GM13976 (cell line): ENCODE measurements at regions not wholly inside any gene's neighbourhood (a gene's known extent, or its start where the extent isn't known, plus 50 kb on each side); places are given as distances from the start of the nearest gene placed in this dataset.

ENCODE experiments used
- DNase-seq: peaks from one replicate; pipeline ENCODE4 v3.0.0; 2012; ENCODE audit warnings: low spot score
- in situ Hi-C: fragments of 300-500 bp; cut with MboI; formaldehyde crosslinking; loops from one replicate; pipeline ENCODE4 v1.12.0; 2022; ENCODE audit warnings: low sequenced_read_pairs, mixed read lengths, inconsistent platforms; ENCODE audit not compliant: unreplicated experiment
- TF ChIP-seq, protein P1 (sequence below): IDR thresholded peaks from 2 replicates; pipeline ENCODE4 v1.5.1; 2012; ENCODE audit warnings: borderline replicate concordance, mild to moderate bottlenecking; ENCODE audit not compliant: insufficient read depth; ENCODE audit errors: extremely low read depth, missing control alignments, control extremely low read depth

DNA sequence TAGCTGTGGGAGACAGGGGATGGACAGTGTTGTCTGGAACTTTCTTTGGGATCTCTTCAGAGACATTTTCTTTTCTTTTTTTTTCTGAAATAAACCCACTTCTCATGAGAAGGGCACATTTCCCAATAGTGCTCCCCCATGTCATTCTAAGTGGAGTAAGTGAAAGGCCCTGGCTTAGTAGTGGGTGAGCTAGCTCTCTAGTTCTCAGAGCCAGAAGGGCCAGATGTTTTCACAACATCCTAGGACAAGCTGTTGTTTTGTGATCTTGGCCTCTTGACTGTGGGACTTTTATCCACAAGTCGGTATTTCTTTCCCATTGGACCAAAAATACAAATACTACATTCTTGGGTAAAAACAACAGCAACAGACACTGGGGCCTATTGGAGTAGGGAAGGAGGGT, 607.7 kb upstream of the TENM4 start:
- in situ Hi-C loops: no loop called here
- TF ChIP-seq, protein P1, sequence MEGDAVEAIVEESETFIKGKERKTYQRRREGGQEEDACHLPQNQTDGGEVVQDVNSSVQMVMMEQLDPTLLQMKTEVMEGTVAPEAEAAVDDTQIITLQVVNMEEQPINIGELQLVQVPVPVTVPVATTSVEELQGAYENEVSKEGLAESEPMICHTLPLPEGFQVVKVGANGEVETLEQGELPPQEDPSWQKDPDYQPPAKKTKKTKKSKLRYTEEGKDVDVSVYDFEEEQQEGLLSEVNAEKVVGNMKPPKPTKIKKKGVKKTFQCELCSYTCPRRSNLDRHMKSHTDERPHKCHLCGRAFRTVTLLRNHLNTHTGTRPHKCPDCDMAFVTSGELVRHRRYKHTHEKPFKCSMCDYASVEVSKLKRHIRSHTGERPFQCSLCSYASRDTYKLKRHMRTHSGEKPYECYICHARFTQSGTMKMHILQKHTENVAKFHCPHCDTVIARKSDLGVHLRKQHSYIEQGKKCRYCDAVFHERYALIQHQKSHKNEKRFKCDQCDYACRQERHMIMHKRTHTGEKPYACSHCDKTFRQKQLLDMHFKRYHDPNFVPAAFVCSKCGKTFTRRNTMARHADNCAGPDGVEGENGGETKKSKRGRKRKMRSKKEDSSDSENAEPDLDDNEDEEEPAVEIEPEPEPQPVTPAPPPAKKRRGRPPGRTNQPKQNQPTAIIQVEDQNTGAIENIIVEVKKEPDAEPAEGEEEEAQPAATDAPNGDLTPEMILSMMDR: no peak
- DNase-seq: no peak

DNA sequence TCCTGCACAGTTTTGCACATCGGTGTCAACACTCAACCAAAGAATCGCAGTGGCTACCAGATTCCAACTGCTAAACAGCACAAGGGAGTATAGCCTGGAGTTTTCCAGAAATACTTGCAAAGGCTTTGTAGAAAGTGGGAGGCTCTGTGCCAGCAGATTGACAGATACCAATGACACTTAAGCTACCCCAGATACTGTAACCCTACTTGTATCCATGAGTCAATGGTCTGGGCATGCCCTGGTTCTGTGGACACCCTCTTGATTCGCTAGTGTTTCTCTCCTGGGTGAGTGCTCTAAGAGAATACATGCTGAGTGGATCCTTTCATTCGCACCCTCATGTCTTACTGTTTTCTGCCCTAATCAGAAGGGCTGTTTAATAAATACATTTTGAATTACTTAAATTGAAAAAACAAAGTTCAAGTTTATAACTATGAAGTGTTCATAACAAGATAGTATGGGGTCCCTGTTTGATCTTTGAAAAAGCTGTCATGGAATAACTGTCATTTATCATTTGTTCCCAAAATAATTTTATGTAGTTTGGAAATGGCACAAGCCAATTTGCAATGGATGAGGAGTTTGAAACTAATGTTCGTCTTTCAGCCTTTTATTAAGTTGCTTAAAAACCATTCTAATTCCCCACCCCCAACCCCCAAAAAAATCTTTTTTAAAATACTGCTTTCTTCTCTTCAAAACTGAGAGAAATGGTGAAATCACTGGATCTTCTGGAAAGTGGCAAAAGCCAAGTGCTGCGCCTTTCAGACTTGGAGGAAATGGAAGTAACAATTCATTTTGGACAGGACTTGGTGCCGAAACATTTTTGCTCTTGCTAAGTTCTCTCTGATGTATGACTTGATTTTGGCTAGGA, 600.5 kb upstream of the TENM4 start:
- no peak for DNase-seq
- in situ Hi-C loops: no loop called here
- TF ChIP-seq, protein P1: no peak

DNA sequence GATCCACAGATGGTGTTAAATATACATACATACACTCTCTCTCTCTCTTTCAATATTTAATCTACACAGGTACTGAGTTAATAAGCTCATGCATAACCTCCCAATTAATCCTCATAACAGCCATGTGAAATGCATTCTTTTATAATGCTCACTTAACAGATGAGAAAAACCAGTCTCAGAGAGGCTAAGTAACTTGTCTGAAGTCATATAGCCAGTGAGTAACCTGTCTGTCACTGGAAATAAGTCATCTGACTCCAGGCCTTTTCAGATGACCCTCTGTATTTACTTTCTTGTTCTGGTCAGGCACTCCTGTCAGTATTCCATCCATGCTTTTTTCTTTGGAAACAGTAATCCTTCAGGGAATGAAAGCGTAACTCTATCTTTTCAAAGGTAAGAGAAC, 594.0 kb upstream of the TENM4 start:
- in situ Hi-C loops: no loop called here
- no peak for DNase-seq
- TF ChIP-seq, protein P1: no peak

DNA sequence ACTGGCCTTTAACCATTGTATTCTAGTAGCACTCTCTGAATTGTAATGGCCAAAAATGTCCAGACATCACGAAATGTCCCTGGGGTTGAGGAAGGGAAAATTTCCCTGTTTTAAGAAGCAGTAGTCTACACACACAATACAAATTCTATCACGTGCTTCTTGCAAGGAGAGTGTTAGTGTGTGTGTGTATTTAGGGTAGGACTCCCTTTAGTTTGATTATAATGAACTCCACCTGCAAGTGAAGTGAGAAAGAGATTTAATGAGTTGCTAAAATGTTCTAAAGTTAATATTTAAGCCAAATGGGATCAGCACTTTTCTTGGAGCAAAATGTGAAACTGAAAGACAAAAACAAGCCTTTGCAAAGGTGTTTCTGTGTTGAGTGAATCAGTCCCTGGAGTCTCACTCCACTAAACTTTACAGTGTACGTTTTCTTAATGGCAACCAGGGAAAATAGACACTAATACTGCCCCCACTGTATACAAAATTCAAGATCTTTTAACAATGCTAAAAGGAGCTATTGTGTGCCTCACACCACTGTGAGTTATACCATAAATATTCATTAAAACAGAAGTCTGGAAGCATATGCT, 590.3 kb upstream of the TENM4 start:
- in situ Hi-C loops: no loop called here
- no peak for DNase-seq
- TF ChIP-seq, protein P1: no peak

DNA sequence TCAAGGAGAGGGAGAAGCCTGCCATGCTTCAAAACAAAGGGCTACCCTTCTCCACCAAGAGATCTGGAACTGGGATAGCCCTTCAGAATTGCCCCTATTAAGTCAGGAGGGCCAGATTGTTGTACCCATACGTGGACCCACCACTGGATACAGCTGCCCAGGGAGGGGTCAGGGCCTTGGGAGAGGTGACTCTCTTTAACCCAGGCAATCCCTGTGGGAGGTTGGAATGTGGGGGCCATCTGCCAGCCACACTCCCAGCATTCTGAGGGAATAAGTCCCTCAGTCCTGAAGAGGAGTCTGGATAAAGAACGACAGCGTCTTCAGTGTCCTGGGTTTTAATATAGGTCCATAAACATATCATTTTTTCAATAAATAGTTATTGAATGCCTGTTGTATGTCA, 588.2 kb upstream of the TENM4 start:
- TF ChIP-seq, protein P1: no peak
- no peak for DNase-seq
- in situ Hi-C loops: no loop called here

DNA sequence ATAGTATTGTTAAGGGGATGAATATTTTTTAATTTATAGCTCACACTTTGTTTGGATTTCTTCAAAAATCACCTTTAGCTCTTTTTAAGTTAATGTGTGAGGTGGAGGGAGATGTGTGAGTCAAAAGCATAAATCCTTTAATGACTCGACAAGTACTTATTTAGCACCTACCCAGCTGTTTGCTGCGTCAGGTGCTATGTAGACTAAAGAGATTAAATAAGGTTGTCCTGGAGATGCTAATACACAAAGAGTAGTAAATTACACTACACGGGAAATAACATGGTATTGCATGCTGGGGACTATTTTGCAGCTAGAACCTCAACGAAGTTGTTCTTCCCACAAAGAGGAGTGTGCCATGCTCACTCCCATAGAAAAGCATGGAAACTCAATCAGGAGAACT, 583.3 kb upstream of the TENM4 start:
- in situ Hi-C loops: no loop called here
- TF ChIP-seq, protein P1: no peak
- no peak for DNase-seq
